Neural cell (in vitro differentiated cells): ENCODE measurements at regions not wholly inside any gene's neighbourhood (a gene's known extent, or its start where the extent isn't known, plus 50 kb on each side); places are given as distances from the start of the nearest gene placed in this dataset.

ENCODE experiments used
- H2AFZ ChIP-seq: fragments of 200-600, 300-800 bp; sonication (generic), shearing (Covaris generic); 2 replicates; pipeline ENCODE4 v1.6.0; 2014; ENCODE audit warnings: low read depth, mild to moderate bottlenecking, antibody characterized with exemption, low read length, moderate library complexity
- H3F3A ChIP-seq: fragments of 200-600 bp; shearing (Covaris generic); 2 replicates; pipeline ENCODE4 v1.6.1; 2016; ENCODE audit warnings: mild to moderate bottlenecking, moderate library complexity, mixed read lengths, antibody characterized with exemption, low read length; ENCODE audit not compliant: insufficient read depth, poor library complexity, severe bottlenecking
- H3K27ac ChIP-seq: fragments of 200-600, 300-800 bp; sonication (generic), shearing (Covaris generic); 2 replicates; pipeline ENCODE4 v1.5.1; 2014; ENCODE audit warnings: mild to moderate bottlenecking, low read length, moderate library complexity
- H3K27me3 ChIP-seq: fragments of 300-800, 200-600 bp; sonication (generic), shearing (Covaris generic); 2 replicates; pipeline ENCODE4 v1.6.0; 2014; ENCODE audit warnings: mild to moderate bottlenecking, low read depth, low read length, moderate library complexity; ENCODE audit not compliant: insufficient read depth
- H3K36me3 ChIP-seq: fragments of 300-800, 200-600 bp; sonication (generic), shearing (Covaris generic); 2 replicates; pipeline ENCODE4 v1.5.1; 2014; ENCODE audit warnings: mild to moderate bottlenecking, antibody characterized with exemption, low read length, moderate library complexity; ENCODE audit not compliant: insufficient read depth
- H3K4me2 ChIP-seq: fragments of 300-800, 200-600 bp; sonication (generic), shearing (Covaris generic); 2 replicates; pipeline ENCODE4 v1.6.0; 2014; ENCODE audit warnings: mild to moderate bottlenecking, low read length
- H3K4me3 ChIP-seq: fragments of 300-800, 200-600 bp; sonication (generic), shearing (Covaris generic); 2 replicates; pipeline ENCODE4 v1.5.1; 2014; ENCODE audit warnings: mild to moderate bottlenecking, low read length, moderate library complexity
- H3K79me2 ChIP-seq: fragments of 200-600 bp; shearing (Covaris generic); replicated peaks from 2 replicates; pipeline ENCODE4 v1.6.0; 2014; ENCODE audit warnings: mild to moderate bottlenecking, low read length, moderate library complexity; ENCODE audit not compliant: insufficient read depth
- H3K9ac ChIP-seq: fragments of 300-800, 200-600 bp; sonication (generic), shearing (Covaris generic); 2 replicates; pipeline ENCODE4 v1.6.1; 2016; ENCODE audit warnings: mild to moderate bottlenecking, low read length, mixed read lengths
- H3K9me2 ChIP-seq: fragments of 200-600 bp; shearing (Covaris generic); 2 replicates; pipeline ENCODE4 v1.6.1; 2016; ENCODE audit warnings: mild to moderate bottlenecking, low read length, mixed read lengths; ENCODE audit not compliant: insufficient read depth
- H3K9me3 ChIP-seq: fragments of 200-600, 300-800 bp; sonication (generic), shearing (Covaris generic); 2 replicates; pipeline ENCODE4 v1.6.1; 2016; ENCODE audit warnings: mild to moderate bottlenecking, mixed run types, low read length, moderate library complexity, mixed read lengths
- H4K20me1 ChIP-seq: fragments of 200-600 bp; shearing (Covaris generic); 2 replicates; pipeline ENCODE4 v1.6.1; 2016; ENCODE audit warnings: mild to moderate bottlenecking, mixed run types; ENCODE audit not compliant: insufficient read depth
- EP300 ChIP-seq: fragments of 450-650 bp; conservative IDR thresholded peaks from 2 replicates; pipeline ENCODE4 v1.6.1; 2014; ENCODE audit warnings: antibody characterized with exemption, mild to moderate bottlenecking, moderate library complexity; ENCODE audit not compliant: poor library complexity, severe bottlenecking
- EZH2 ChIP-seq: fragments of 200-600, 300-800 bp; shearing (Covaris generic), sonication (generic); IDR thresholded peaks from 2 replicates; pipeline ENCODE4 v1.6.1; 2014; ENCODE audit warnings: antibody characterized with exemption, low read length, borderline replicate concordance, mild to moderate bottlenecking; ENCODE audit not compliant: insufficient read depth, poor library complexity, severe bottlenecking
- MXI1 ChIP-seq: fragments of 450-650 bp; conservative IDR thresholded peaks from 2 replicates; pipeline ENCODE4 v1.6.1; 2014; ENCODE audit warnings: antibody characterized with exemption, mild to moderate bottlenecking; ENCODE audit not compliant: poor library complexity, severe bottlenecking
- POLR2AphosphoS5 ChIP-seq: IDR thresholded peaks from 2 replicates; pipeline ENCODE4 v1.6.1; 2012
- RAD21 ChIP-seq: fragments of 450-650 bp; conservative IDR thresholded peaks from 2 replicates; pipeline ENCODE4 v1.6.1; 2014; ENCODE audit warnings: antibody characterized with exemption, mild to moderate bottlenecking, moderate library complexity
- REST ChIP-seq: IDR thresholded peaks from 2 replicates; pipeline ENCODE4 v1.6.1; 2012; ENCODE audit warnings: borderline replicate concordance
- SMC3 ChIP-seq: fragments of 450-650 bp; conservative IDR thresholded peaks from 2 replicates; pipeline ENCODE4 v1.6.1; 2014; ENCODE audit warnings: antibody characterized with exemption, mild to moderate bottlenecking, moderate library complexity; ENCODE audit not compliant: poor library complexity
- TAF1 ChIP-seq: IDR thresholded peaks from 2 replicates; pipeline ENCODE4 v1.6.1; 2012; ENCODE audit warnings: low read depth
- TF ChIP-seq, protein P1 (sequence below): fragments of 450-650 bp; IDR thresholded peaks from 2 replicates; pipeline ENCODE4 v1.5.1; 2014; ENCODE audit warnings: antibody characterized with exemption, mild to moderate bottlenecking, moderate library complexity; ENCODE audit not compliant: poor library complexity, severe bottlenecking

GRCh38 chr2:147792966-147793617, 51.7 kb upstream of the ACVR2A start:
- no peak overlapping the region for H3K4me2 ChIP-seq
- no peaks in the 10 kb centered on the region for H3K79me2 ChIP-seq
- no peaks in the 10 kb centered on the region for H3K9me3 ChIP-seq
- H3K4me3 ChIP-seq = no peak overlapping the region
- no peak for TF ChIP-seq EP300
- TF ChIP-seq, protein P1, sequence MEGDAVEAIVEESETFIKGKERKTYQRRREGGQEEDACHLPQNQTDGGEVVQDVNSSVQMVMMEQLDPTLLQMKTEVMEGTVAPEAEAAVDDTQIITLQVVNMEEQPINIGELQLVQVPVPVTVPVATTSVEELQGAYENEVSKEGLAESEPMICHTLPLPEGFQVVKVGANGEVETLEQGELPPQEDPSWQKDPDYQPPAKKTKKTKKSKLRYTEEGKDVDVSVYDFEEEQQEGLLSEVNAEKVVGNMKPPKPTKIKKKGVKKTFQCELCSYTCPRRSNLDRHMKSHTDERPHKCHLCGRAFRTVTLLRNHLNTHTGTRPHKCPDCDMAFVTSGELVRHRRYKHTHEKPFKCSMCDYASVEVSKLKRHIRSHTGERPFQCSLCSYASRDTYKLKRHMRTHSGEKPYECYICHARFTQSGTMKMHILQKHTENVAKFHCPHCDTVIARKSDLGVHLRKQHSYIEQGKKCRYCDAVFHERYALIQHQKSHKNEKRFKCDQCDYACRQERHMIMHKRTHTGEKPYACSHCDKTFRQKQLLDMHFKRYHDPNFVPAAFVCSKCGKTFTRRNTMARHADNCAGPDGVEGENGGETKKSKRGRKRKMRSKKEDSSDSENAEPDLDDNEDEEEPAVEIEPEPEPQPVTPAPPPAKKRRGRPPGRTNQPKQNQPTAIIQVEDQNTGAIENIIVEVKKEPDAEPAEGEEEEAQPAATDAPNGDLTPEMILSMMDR = no peak
- TF ChIP-seq RAD21 = no peak
- TF ChIP-seq EZH2 = no peak
- no peak for TF ChIP-seq TAF1
- no peak for TF ChIP-seq POLR2AphosphoS5
- TF ChIP-seq SMC3 = no peak
- no peak for TF ChIP-seq MXI1
- TF ChIP-seq REST = no peak
- H3K9ac ChIP-seq = no peak overlapping the region
- no peaks in the 10 kb centered on the region for H3F3A ChIP-seq
- H3K36me3 ChIP-seq = no peaks in the 10 kb centered on the region
- H3K9me2 ChIP-seq = no peaks in the 10 kb centered on the region
- no peak overlapping the region for H2AFZ ChIP-seq
- no peaks in the 10 kb centered on the region for H3K27me3 ChIP-seq
- no peaks in the 10 kb centered on the region for H4K20me1 ChIP-seq
- H3K27ac ChIP-seq = no peak overlapping the region

DNA sequence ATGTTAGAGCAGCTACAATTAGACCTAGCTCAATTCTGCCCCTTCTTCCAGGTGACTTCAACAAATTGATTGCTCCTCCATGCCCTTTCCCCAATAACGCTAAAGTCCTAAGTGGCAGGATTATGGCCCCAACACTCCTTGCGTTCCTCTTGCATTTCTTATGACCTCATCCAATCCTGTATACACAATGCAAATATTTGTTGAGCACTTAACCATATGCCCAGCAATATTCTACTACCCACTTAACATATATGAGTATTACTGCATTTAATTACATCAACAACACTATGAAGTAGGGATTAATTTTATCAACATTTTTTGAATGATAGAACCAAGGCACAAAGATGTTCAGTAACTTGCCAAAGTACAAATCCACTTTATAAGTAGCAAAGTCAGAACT, 54.2 kb upstream of the ACVR2A start:
- no peak for TF ChIP-seq MXI1
- TF ChIP-seq RAD21 = no peak
- TF ChIP-seq TAF1 = no peak
- no peak for TF ChIP-seq EZH2
- TF ChIP-seq SMC3 = no peak
- TF ChIP-seq EP300 = no peak
- TF ChIP-seq, protein P1 = no peak
- TF ChIP-seq REST = no peak
- TF ChIP-seq POLR2AphosphoS5 = no peak
- H4K20me1 ChIP-seq = no peaks in the 10 kb centered on the region
- H3K9ac ChIP-seq = no peak overlapping the region
- H3K4me3 ChIP-seq = no peak overlapping the region
- H2AFZ ChIP-seq = no peak overlapping the region
- no peak overlapping the region for H3K4me2 ChIP-seq
- H3K9me2 ChIP-seq = no peaks in the 10 kb centered on the region
- no peaks in the 10 kb centered on the region for H3K27me3 ChIP-seq
- H3K27ac ChIP-seq = no peak overlapping the region
- H3K9me3 ChIP-seq = no peaks in the 10 kb centered on the region
- no peaks in the 10 kb centered on the region for H3K36me3 ChIP-seq
- H3K79me2 ChIP-seq = no peaks in the 10 kb centered on the region
- H3F3A ChIP-seq = no peaks in the 10 kb centered on the region
